ENCODE measurements at regions not wholly inside any gene's neighbourhood (a gene's known extent, or its start where the extent isn't known, plus 50 kb on each side); places are given as distances from the start of the nearest gene placed in this dataset.

- DNase-seq (ENCODE audit: low read depth) = peak; percentile 59
Observed at GRCh38 chr18:11553098-11553940, 56.1 kb upstream of the SLC35G4 start.

GRCh38 chr18:11548916-11549551 is 60.4 kb upstream of the SLC35G4 start:
- DNase-seq (ENCODE audit: low read depth) = no peak

GRCh38 chr18:11548396-11548795 is 61.0 kb upstream of the SLC35G4 start:
- DNase-seq (ENCODE audit: low read depth) = no peak

- DNase-seq (ENCODE audit: low read depth) = no peak
Observed at GRCh38 chr18:11544060-11544633, 65.2 kb upstream of the SLC35G4 start.

GRCh38 chr18:11541179-11541578 is 68.2 kb upstream of the SLC35G4 start:
- DNase-seq (ENCODE audit: low read depth) = peak; percentile 11

- no peak for DNase-seq (ENCODE audit: low read depth)
Observed at GRCh38 chr18:11533942-11534496, 75.4 kb upstream of the SLC35G4 start.

- no peak for DNase-seq (ENCODE audit: low read depth)
Observed at GRCh38 chr18:11533513-11533890, 75.9 kb upstream of the SLC35G4 start.

- no peak for DNase-seq (ENCODE audit: low read depth)
Observed at GRCh38 chr18:11532758-11533512, 76.5 kb upstream of the SLC35G4 start.

GRCh38 chr18:11529081-11529480 is 80.3 kb upstream of the SLC35G4 start:
- DNase-seq (ENCODE audit: low read depth) = no peak

- DNase-seq (ENCODE audit: low read depth) = no peak
Observed at GRCh38 chr18:11526675-11527074, 82.7 kb upstream of the SLC35G4 start.

- no peak for DNase-seq (ENCODE audit: low read depth)
Observed at GRCh38 chr18:11523804-11524203, 85.6 kb upstream of the SLC35G4 start.

- no peak for DNase-seq (ENCODE audit: low read depth)
Observed at GRCh38 chr18:11522992-11523391, 86.4 kb upstream of the SLC35G4 start.

GRCh38 chr18:11521853-11522252 is 87.5 kb upstream of the SLC35G4 start:
- no peak for DNase-seq (ENCODE audit: low read depth)

GRCh38 chr18:11520536-11520935 is 88.9 kb upstream of the SLC35G4 start:
- DNase-seq (ENCODE audit: low read depth) = no peak

GRCh38 chr18:11518788-11519685 is 90.4 kb upstream of the SLC35G4 start:
- peak; percentile 65 for DNase-seq (ENCODE audit: low read depth)

- DNase-seq (ENCODE audit: low read depth) = no peak
Observed at GRCh38 chr18:11517704-11518103, 91.7 kb upstream of the SLC35G4 start.

GRCh38 chr18:11516751-11517503 is 92.5 kb upstream of the SLC35G4 start:
- DNase-seq (ENCODE audit: low read depth) = no peak

GRCh38 chr18:11514267-11514666 is 95.1 kb upstream of the SLC35G4 start:
- DNase-seq (ENCODE audit: low read depth) = no peak

GRCh38 chr18:11512096-11513025 is 97.0 kb upstream of the SLC35G4 start:
- DNase-seq (ENCODE audit: low read depth) = peak; percentile 20
